ENCODE measurements at regions not wholly inside any gene's neighbourhood (a gene's known extent, or its start where the extent isn't known, plus 50 kb on each side); places are given as distances from the start of the nearest gene placed in this dataset.

- ATAC-seq = no peak
- no peak for TF ChIP-seq CSRNP3 (CRISPR knock-in tag; IDR thresholded peaks at IDR 0.05)
- no peak for TF ChIP-seq CREB5 (CRISPR knock-in tag; IDR thresholded peaks at IDR 0.05; ENCODE audit: low read depth)
- no peak for TF ChIP-seq ZNF565 (CRISPR knock-in tag; conservative IDR thresholded peaks at IDR 0.05; ENCODE audit: low read depth)
- TF ChIP-seq POU6F1 (CRISPR knock-in tag; IDR thresholded peaks at IDR 0.05; ENCODE audit: borderline replicate concordance, low read depth) = no peak
- no peak for TF ChIP-seq ARNTL (CRISPR knock-in tag; IDR thresholded peaks at IDR 0.05; ENCODE audit: borderline replicate concordance, low read depth)
- TF ChIP-seq TOX (CRISPR knock-in tag; IDR thresholded peaks at IDR 0.05; ENCODE audit: borderline replicate concordance) = no peak
- TF ChIP-seq OSR1 (CRISPR knock-in tag; IDR thresholded peaks at IDR 0.05) = no peak
- no peak for TF ChIP-seq ZC3H10 (CRISPR knock-in tag; IDR thresholded peaks at IDR 0.05)
- TF ChIP-seq TCF4 (CRISPR knock-in tag; IDR thresholded peaks at IDR 0.05; ENCODE audit: borderline replicate concordance) = no peak
- TF ChIP-seq RARB (CRISPR knock-in tag; IDR thresholded peaks at IDR 0.05) = no peak
- TF ChIP-seq TSHZ2 (CRISPR knock-in tag; IDR thresholded peaks at IDR 0.05) = no peak
- TF ChIP-seq ZNF8 (CRISPR knock-in tag; IDR thresholded peaks at IDR 0.05) = no peak
- no peak for TF ChIP-seq PPARA (CRISPR knock-in tag; IDR thresholded peaks at IDR 0.05; ENCODE audit: borderline replicate concordance)
- no peak for TF ChIP-seq SNAI2 (CRISPR knock-in tag; IDR thresholded peaks at IDR 0.05)
- TF ChIP-seq ISL1 (CRISPR knock-in tag; IDR thresholded peaks at IDR 0.05) = no peak
- TF ChIP-seq ZNF70 (CRISPR knock-in tag; IDR thresholded peaks at IDR 0.05) = no peak
- no peak for TF ChIP-seq ZFP30 (CRISPR knock-in tag; IDR thresholded peaks at IDR 0.05)
- no peak for TF ChIP-seq CSDC2 (CRISPR knock-in tag; IDR thresholded peaks at IDR 0.05)
- TF ChIP-seq ESRRG (CRISPR knock-in tag; IDR thresholded peaks at IDR 0.05) = no peak
- no peak for TF ChIP-seq GLIS3 (CRISPR knock-in tag; IDR thresholded peaks at IDR 0.05)
Measured at GRCh38 chrX:22445880-22446279, 173.2 kb downstream of the CBLL2 start.

- no peak for ATAC-seq
- TF ChIP-seq ISL1 (CRISPR knock-in tag; IDR thresholded peaks at IDR 0.05) = no peak
- TF ChIP-seq GLIS3 (CRISPR knock-in tag; IDR thresholded peaks at IDR 0.05) = no peak
- no peak for TF ChIP-seq TOX (CRISPR knock-in tag; IDR thresholded peaks at IDR 0.05; ENCODE audit: borderline replicate concordance)
- TF ChIP-seq RARB (CRISPR knock-in tag; IDR thresholded peaks at IDR 0.05) = no peak
- no peak for TF ChIP-seq SNAI2 (CRISPR knock-in tag; IDR thresholded peaks at IDR 0.05)
- no peak for TF ChIP-seq ZFP30 (CRISPR knock-in tag; IDR thresholded peaks at IDR 0.05)
Measured at GRCh38 chrX:22462959-22463358, 190.2 kb downstream of the CBLL2 start.

GRCh38 chrX:22467571-22467970, 194.9 kb downstream of the CBLL2 start:
- TF ChIP-seq ZNF565 (CRISPR knock-in tag; conservative IDR thresholded peaks at IDR 0.05; ENCODE audit: low read depth) (no peak), PATZ1 (CRISPR knock-in tag; IDR thresholded peaks at IDR 0.05; ENCODE audit: borderline replicate concordance) (no peak), OSR1 (CRISPR knock-in tag; IDR thresholded peaks at IDR 0.05) (no peak), CSDC2 (CRISPR knock-in tag; IDR thresholded peaks at IDR 0.05) (no peak), ZC3H10 (CRISPR knock-in tag; IDR thresholded peaks at IDR 0.05) (no peak), CSRNP3 (CRISPR knock-in tag; IDR thresholded peaks at IDR 0.05) (no peak), BACH2 (CRISPR knock-in tag; IDR thresholded peaks at IDR 0.05; ENCODE audit: borderline replicate concordance) (no peak), CREB5 (CRISPR knock-in tag; IDR thresholded peaks at IDR 0.05; ENCODE audit: low read depth) (no peak), ZNF70 (CRISPR knock-in tag; IDR thresholded peaks at IDR 0.05) (no peak), ISL1 (CRISPR knock-in tag; IDR thresholded peaks at IDR 0.05) (no peak), PPARA (CRISPR knock-in tag; IDR thresholded peaks at IDR 0.05; ENCODE audit: borderline replicate concordance) (no peak), ARNTL (CRISPR knock-in tag; IDR thresholded peaks at IDR 0.05; ENCODE audit: borderline replicate concordance, low read depth) (no peak), RARB (CRISPR knock-in tag; IDR thresholded peaks at IDR 0.05) (no peak), TOX (CRISPR knock-in tag; IDR thresholded peaks at IDR 0.05; ENCODE audit: borderline replicate concordance) (no peak), ESRRG (CRISPR knock-in tag; IDR thresholded peaks at IDR 0.05) (no peak), SNAI2 (CRISPR knock-in tag; IDR thresholded peaks at IDR 0.05) (no peak)
- no peak for ATAC-seq
